B cell (primary cell): ENCODE measurements at regions not wholly inside any gene's neighbourhood (a gene's known extent, or its start where the extent isn't known, plus 50 kb on each side); places are given as distances from the start of the nearest gene placed in this dataset.

Experiments used
- ATAC-seq: fragments of 200-7000 bp; cut with Tn5 transposase; one replicate; pipeline ENCODE4 v1.10.0; 2021; ENCODE audit warnings: low read depth, mild to moderate bottlenecking, moderate number of reproducible peaks, moderate library complexity
- CTCF ChIA-PET: fragments of 350-600 bp; sonication (Branson Sonifier 250); formaldehyde crosslinking; loops from one replicate; lab custom pipeline; 2021; ENCODE audit warnings: antibody characterized with exemption, inconsistent platforms; lab: Charles Lee
- POLR2A ChIA-PET: fragments of 350-600 bp; sonication (Branson Sonifier 250); formaldehyde crosslinking; loops from one replicate; lab custom pipeline; 2021; ENCODE audit warnings: antibody characterized with exemption; lab: Charles Lee
- DNase-seq: peaks from one replicate; pipeline ENCODE4 v3.0.0; 2013
- H2AFZ ChIP-seq: 2 replicates; pipeline ENCODE4 v1.6.1; 2012; ENCODE audit warnings: mild to moderate bottlenecking, low read depth, low read length; ENCODE audit not compliant: insufficient read depth, poor library complexity, severe bottlenecking
- H3K27ac ChIP-seq, 2 donors: 1 replicate in 1 of 2; 2 replicates in 1 of 2; pipeline ENCODE4 v1.5.1; 2012 to 2013; ENCODE audit warnings: low read length in 2 of 2, mild to moderate bottlenecking in 2 of 2, moderate library complexity in 1 of 2
- H3K27me3 ChIP-seq, 4 experiments: fragments of 200-600 bp in 1 of 4; sonication (generic) in 1 of 4; replicated peaks in 1 of 4; 1 replicate in 2 of 4; 2 replicates in 2 of 4; pipeline versions ENCODE4 v1.6.1 to v1.7.0; 2013 to 2016; ENCODE audit warnings: low read length in 3 of 4, mild to moderate bottlenecking in 2 of 4, mixed read lengths in 1 of 4, moderate library complexity in 1 of 4; ENCODE audit not compliant: insufficient read depth in 4 of 4, control insufficient read depth in 3 of 4; ENCODE audit errors: control extremely low read depth in 1 of 4
- H3K36me3 ChIP-seq, 2 experiments: replicated peaks in 1 of 2; 1 replicate in 1 of 2; 2 replicates in 1 of 2; pipeline versions ENCODE4 v1.6.1 to v1.7.1; 2013; ENCODE audit warnings: low read length in 1 of 2; ENCODE audit not compliant: insufficient read depth in 2 of 2, control insufficient read depth in 1 of 2; ENCODE audit errors: control extremely low read depth in 1 of 2, extremely low read depth in 1 of 2
- H3K4me1 ChIP-seq, 2 donors: fragments of 200-600 bp in 1 of 2; sonication (generic) in 1 of 2; 1 replicate in 1 of 2; 2 replicates in 1 of 2; pipeline versions ENCODE4 v1.5.1 to v1.6.1; 2013 to 2017; ENCODE audit warnings: low read length in 2 of 2; ENCODE audit not compliant: control insufficient read depth in 2 of 2, insufficient read depth in 2 of 2
- H3K4me2 ChIP-seq: replicated peaks from 2 replicates; pipeline ENCODE3; 2012; ENCODE audit warnings: mild to moderate bottlenecking, low read depth, low read length; ENCODE audit not compliant: poor library complexity, severe bottlenecking
- H3K4me3 ChIP-seq, 5 experiments: fragments of 200-600 bp in 1 of 5; sonication (generic) in 1 of 5; 1 replicate in 3 of 5; 2 replicates in 2 of 5; pipeline versions ENCODE4 v1.5.1 to v1.7.0; 2011 to 2016; ENCODE audit warnings: low read length in 4 of 5, mild to moderate bottlenecking in 4 of 5, low read depth in 2 of 5, control low read depth in 1 of 5, moderate library complexity in 1 of 5; ENCODE audit not compliant: insufficient read depth in 1 of 5; ENCODE audit errors: control extremely low read depth in 1 of 5, extremely low read depth in 1 of 5
- H3K79me2 ChIP-seq: fragments of 200-600 bp; sonication (generic); one replicate; pipeline ENCODE4 v1.6.0; 2016; ENCODE audit warnings: low read length; ENCODE audit not compliant: control insufficient read depth, insufficient read depth
- H3K9ac ChIP-seq: fragments of 200-600 bp; sonication (generic); 2 replicates; pipeline ENCODE4 v1.6.1; 2017; ENCODE audit warnings: mild to moderate bottlenecking, low read length, moderate library complexity
- H3K9me3 ChIP-seq, 3 donors: one replicate each; pipeline versions ENCODE4 v1.6.1 to v1.7.1; 2013; ENCODE audit warnings: low read length in 2 of 3; ENCODE audit not compliant: control insufficient read depth in 2 of 3, insufficient read depth in 1 of 3; ENCODE audit errors: control extremely low read depth in 1 of 3
- H4K20me1 ChIP-seq: 2 replicates; pipeline ENCODE4 v1.6.0; 2012; ENCODE audit warnings: mild to moderate bottlenecking, low read length; ENCODE audit not compliant: insufficient read depth, control insufficient read depth, poor library complexity, severe bottlenecking
- H3K27ac Mint-ChIP-seq: one replicate; pipeline ENCODE4 v1.8.0; 2021; ENCODE audit warnings: mixed read lengths
- H3K27me3 Mint-ChIP-seq: one replicate; pipeline ENCODE4 v1.8.0; 2021; ENCODE audit warnings: mixed read lengths
- H3K4me1 Mint-ChIP-seq: one replicate; pipeline ENCODE4 v1.8.0; 2021; ENCODE audit warnings: mixed read lengths
- H3K4me3 Mint-ChIP-seq: one replicate; pipeline ENCODE4 v1.8.0; 2021; ENCODE audit warnings: mixed read lengths
- H3K9me3 Mint-ChIP-seq: one replicate; pipeline ENCODE4 v1.8.0; 2022; ENCODE audit warnings: mixed read lengths; ENCODE audit not compliant: insufficient read depth
- CTCF ChIP-seq: fragments of 200-600 bp; IDR thresholded peaks from one replicate; pipeline ENCODE4 v1.8.0; 2022; ENCODE audit warnings: antibody characterized with exemption, mild to moderate bottlenecking
- EZH2 ChIP-seq: IDR thresholded peaks from 2 replicates; pipeline ENCODE4 v1.6.1; 2012; ENCODE audit warnings: borderline replicate concordance, low read depth, mild to moderate bottlenecking, moderate library complexity, low read length; ENCODE audit not compliant: insufficient read depth, poor library complexity, severe bottlenecking
- WGBS: methylation state at CpG from one replicate; pipeline ENCODE4 v1.1.5; 2013; ENCODE audit warnings: missing lambda C conversion rate; ENCODE audit not compliant: insufficient coverage; 5-methylcytosine and 5-hydroxymethylcytosine counted together
- intact Hi-C: fragments of 100-400 bp; cut with micrococcal nuclease; formaldehyde crosslinking; loops from one replicate; pipeline ENCODE4 v1.10.0; 2022

DNA sequence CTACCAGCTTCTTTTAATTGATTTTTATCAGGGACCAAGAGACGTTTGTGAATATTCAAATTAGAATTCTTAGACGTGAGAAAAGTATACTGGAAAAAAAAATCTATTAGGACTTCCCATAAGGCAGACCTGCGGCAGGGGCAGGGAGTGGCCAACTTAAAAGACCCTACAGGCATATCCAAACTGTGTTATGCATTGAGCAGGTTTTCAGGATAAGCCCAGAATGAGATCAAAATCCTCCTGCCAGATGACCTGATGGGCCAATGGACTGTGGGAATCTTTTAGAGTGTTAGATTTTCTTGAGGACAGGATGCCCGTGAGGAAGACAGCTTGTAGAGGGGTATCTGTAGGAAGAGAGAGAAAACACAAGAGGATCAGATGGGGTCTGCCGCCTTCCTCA lies 391.5 kb downstream of the CD83 start:
- DNase-seq (no peak), ATAC-seq (no peak)
- Histone ChIP-seq H3K27ac (no peak overlapping the region), H3K27me3 (no peaks in the 10 kb centered on the region), H3K79me2 (no peaks in the 10 kb centered on the region), H3K9me3 (no peaks in the 10 kb centered on the region), H3K4me2 (no peak overlapping the region), H3K4me1 (no peaks in the 10 kb centered on the region), H3K36me3 (no peaks in the 10 kb centered on the region), H3K9ac (no peak overlapping the region), H2AFZ (no peak overlapping the region), H3K4me3 (no peak overlapping the region), H4K20me1 (no peaks in the 10 kb centered on the region)
- Mint-ChIP-seq H3K4me3 (no peak overlapping the region), H3K27ac (no peak overlapping the region), H3K4me1 (peaks cover 10% of the 10 kb centered on the region), H3K27me3 (peaks cover 3% of the 10 kb centered on the region), H3K9me3 (no peaks in the 10 kb centered on the region)
- TF ChIP-seq EZH2 (no peak), CTCF (no peak)
- POLR2A ChIA-PET: no interaction called here
- intact Hi-C loops: no loop called here
- WGBS: 96% methylated on average over 3 of the region's 5 CpGs
- CTCF ChIA-PET: no interaction called here

- ATAC-seq (no peak), DNase-seq (no peak)
- Histone ChIP-seq H2AFZ (no peak overlapping the region), H3K9me3 (no peaks in the 10 kb centered on the region), H3K79me2 (no peaks in the 10 kb centered on the region), H3K36me3 (no peaks in the 10 kb centered on the region), H3K4me1 (no peaks in the 10 kb centered on the region), H4K20me1 (no peaks in the 10 kb centered on the region), H3K27ac (no peak overlapping the region), H3K9ac (no peak overlapping the region), H3K4me3 (no peak overlapping the region), H3K4me2 (no peak overlapping the region), H3K27me3 (no peaks in the 10 kb centered on the region)
- Mint-ChIP-seq H3K4me1 (peaks cover 10% of the 10 kb centered on the region), H3K27ac (no peak overlapping the region), H3K9me3 (no peaks in the 10 kb centered on the region), H3K27me3 (peaks cover 3% of the 10 kb centered on the region), H3K4me3 (no peak overlapping the region)
- POLR2A ChIA-PET: interaction anchor here (0.5 kb wide), 1 partner anchor 917 kb away, joined by 5 read pairs; no protein-coding TSS in a partner anchor
- TF ChIP-seq CTCF (no peak), EZH2 (no peak)
- CTCF ChIA-PET: no interaction called here
- intact Hi-C loops: no loop called here
- WGBS: 95% methylated on average over 2 of the region's 6 CpGs
These were observed 392.5 kb downstream of the CD83 start for GRCh38 chr6:14510038-14510437.
